Panc1 (cell line): ENCODE measurements at regions not wholly inside any gene's neighbourhood (a gene's known extent, or its start where the extent isn't known, plus 50 kb on each side); places are given as distances from the start of the nearest gene placed in this dataset.

Experiments
- ATAC-seq: fragments of 200-7000 bp; cut with Tn5 transposase; 2 replicates; pipeline ENCODE4 v1.9.1; 2020; ENCODE audit warnings: mild to moderate bottlenecking, moderate library complexity
- BruUV-seq: library from RNA; stranded (reverse); fragments of 400-500 nt; replicated peaks from 2 replicates; lab custom pipeline; 2021; lab: Mats Ljungman, UMichigan
- CTCF ChIA-PET: fragments of 300-600 bp; sonication (Branson Sonifier 250); formaldehyde crosslinking; loops from one replicate; lab custom pipeline; 2022; ENCODE audit warnings: antibody characterized with exemption; lab: Charles Lee
- POLR2A ChIA-PET: fragments of 300-600 bp; sonication (Branson Sonifier 250); formaldehyde crosslinking; loops from one replicate; lab custom pipeline; 2022; ENCODE audit warnings: antibody characterized with exemption; lab: Charles Lee
- DNase-seq: peaks from one replicate; pipeline ENCODE4 v3.0.0-alpha.2; 2010; ENCODE audit warnings: low read depth, low spot score
- H3K27ac ChIP-seq: 2 replicates; pipeline ENCODE4 v1.5.1; 2011; ENCODE audit warnings: mild to moderate bottlenecking, low read length, inconsistent platforms
- H3K27me3 ChIP-seq: fragments of 200-500 bp; sonication (Bioruptor generic); 2 replicates; pipeline ENCODE4 v1.6.0; 2014; ENCODE audit warnings: low read length, inconsistent platforms; ENCODE audit not compliant: control insufficient read depth, insufficient read depth
- H3K36me3 ChIP-seq: fragments of 200-500 bp; sonication (Bioruptor generic); 2 replicates; pipeline ENCODE4 v1.5.1; 2014; ENCODE audit warnings: inconsistent platforms, mild to moderate bottlenecking, low read length, moderate library complexity; ENCODE audit not compliant: control insufficient read depth, insufficient read depth
- H3K4me1 ChIP-seq: 2 replicates; pipeline ENCODE4 v1.5.1; 2011; ENCODE audit warnings: inconsistent platforms, mild to moderate bottlenecking, low read length, moderate library complexity; ENCODE audit not compliant: control insufficient read depth, insufficient read depth
- H3K4me3 ChIP-seq, 2 experiments: 2 replicates each; pipeline ENCODE4 v1.5.1; 2011 to 2012; ENCODE audit warnings: low read depth in 2 of 2, low read length in 2 of 2, mild to moderate bottlenecking in 2 of 2, inconsistent platforms in 1 of 2, moderate library complexity in 1 of 2
- H3K9me3 ChIP-seq: fragments of 200-500 bp; sonication (Bioruptor generic); 2 replicates; pipeline ENCODE4 v1.5.1; 2014; ENCODE audit warnings: low read depth, mild to moderate bottlenecking, inconsistent platforms, low read length, moderate library complexity; ENCODE audit not compliant: control insufficient read depth, insufficient read depth
- POLR2AphosphoS5 ChIP-seq: IDR thresholded peaks from 2 replicates; pipeline ENCODE4 v1.6.1; 2012; ENCODE audit warnings: mild to moderate bottlenecking, low read depth, low read length, moderate library complexity
- SIN3A ChIP-seq: IDR thresholded peaks from 2 replicates; pipeline ENCODE4 v1.6.1; 2012; ENCODE audit warnings: low read depth, mild to moderate bottlenecking, low read length, moderate library complexity, borderline replicate concordance; ENCODE audit not compliant: insufficient read depth
- TCF7L2 ChIP-seq: IDR thresholded peaks from 2 replicates; pipeline ENCODE4 v1.6.1; 2011; ENCODE audit warnings: mild to moderate bottlenecking, low read depth, low read length, inconsistent platforms
- in situ Hi-C: cut with HindIII; loops from 2 replicates; pipeline ENCODE4 v1.10.0; 2016; ENCODE audit warnings: low sequenced_read_pairs, low pct_unique_long_range_greater_than_20kb
- intact Hi-C: fragments of 100-400 bp; cut with micrococcal nuclease; formaldehyde crosslinking; loops from one replicate; pipeline ENCODE4 v1.10.0; 2022; ENCODE audit not compliant: unreplicated experiment
- TF ChIP-seq, protein P1 (sequence below): fragments of 450-650 bp; IDR thresholded peaks from 2 replicates; pipeline ENCODE4 v1.5.1; 2017; ENCODE audit warnings: mild to moderate bottlenecking
- TF ChIP-seq, protein P2 (sequence below), 2 experiments: IDR thresholded peaks; 2 replicates each; pipeline ENCODE4 v1.6.1; 2011 to 2012; ENCODE audit warnings: low read depth in 2 of 2, control low read depth in 1 of 2, low read length in 1 of 2, mild to moderate bottlenecking in 1 of 2, moderate library complexity in 1 of 2; ENCODE audit not compliant: insufficient read depth in 1 of 2

- in situ Hi-C loops = no loop called here
- BruUV-seq = no TSS peak
- H3K27me3 ChIP-seq = no peaks in the 10 kb centered on the region
- ATAC-seq (no peak), DNase-seq (no peak)
- TF ChIP-seq, protein P1, sequence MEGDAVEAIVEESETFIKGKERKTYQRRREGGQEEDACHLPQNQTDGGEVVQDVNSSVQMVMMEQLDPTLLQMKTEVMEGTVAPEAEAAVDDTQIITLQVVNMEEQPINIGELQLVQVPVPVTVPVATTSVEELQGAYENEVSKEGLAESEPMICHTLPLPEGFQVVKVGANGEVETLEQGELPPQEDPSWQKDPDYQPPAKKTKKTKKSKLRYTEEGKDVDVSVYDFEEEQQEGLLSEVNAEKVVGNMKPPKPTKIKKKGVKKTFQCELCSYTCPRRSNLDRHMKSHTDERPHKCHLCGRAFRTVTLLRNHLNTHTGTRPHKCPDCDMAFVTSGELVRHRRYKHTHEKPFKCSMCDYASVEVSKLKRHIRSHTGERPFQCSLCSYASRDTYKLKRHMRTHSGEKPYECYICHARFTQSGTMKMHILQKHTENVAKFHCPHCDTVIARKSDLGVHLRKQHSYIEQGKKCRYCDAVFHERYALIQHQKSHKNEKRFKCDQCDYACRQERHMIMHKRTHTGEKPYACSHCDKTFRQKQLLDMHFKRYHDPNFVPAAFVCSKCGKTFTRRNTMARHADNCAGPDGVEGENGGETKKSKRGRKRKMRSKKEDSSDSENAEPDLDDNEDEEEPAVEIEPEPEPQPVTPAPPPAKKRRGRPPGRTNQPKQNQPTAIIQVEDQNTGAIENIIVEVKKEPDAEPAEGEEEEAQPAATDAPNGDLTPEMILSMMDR = no peak
- TF ChIP-seq TCF7L2 (no peak), SIN3A (no peak), POLR2AphosphoS5 (no peak)
- TF ChIP-seq, protein P2, sequence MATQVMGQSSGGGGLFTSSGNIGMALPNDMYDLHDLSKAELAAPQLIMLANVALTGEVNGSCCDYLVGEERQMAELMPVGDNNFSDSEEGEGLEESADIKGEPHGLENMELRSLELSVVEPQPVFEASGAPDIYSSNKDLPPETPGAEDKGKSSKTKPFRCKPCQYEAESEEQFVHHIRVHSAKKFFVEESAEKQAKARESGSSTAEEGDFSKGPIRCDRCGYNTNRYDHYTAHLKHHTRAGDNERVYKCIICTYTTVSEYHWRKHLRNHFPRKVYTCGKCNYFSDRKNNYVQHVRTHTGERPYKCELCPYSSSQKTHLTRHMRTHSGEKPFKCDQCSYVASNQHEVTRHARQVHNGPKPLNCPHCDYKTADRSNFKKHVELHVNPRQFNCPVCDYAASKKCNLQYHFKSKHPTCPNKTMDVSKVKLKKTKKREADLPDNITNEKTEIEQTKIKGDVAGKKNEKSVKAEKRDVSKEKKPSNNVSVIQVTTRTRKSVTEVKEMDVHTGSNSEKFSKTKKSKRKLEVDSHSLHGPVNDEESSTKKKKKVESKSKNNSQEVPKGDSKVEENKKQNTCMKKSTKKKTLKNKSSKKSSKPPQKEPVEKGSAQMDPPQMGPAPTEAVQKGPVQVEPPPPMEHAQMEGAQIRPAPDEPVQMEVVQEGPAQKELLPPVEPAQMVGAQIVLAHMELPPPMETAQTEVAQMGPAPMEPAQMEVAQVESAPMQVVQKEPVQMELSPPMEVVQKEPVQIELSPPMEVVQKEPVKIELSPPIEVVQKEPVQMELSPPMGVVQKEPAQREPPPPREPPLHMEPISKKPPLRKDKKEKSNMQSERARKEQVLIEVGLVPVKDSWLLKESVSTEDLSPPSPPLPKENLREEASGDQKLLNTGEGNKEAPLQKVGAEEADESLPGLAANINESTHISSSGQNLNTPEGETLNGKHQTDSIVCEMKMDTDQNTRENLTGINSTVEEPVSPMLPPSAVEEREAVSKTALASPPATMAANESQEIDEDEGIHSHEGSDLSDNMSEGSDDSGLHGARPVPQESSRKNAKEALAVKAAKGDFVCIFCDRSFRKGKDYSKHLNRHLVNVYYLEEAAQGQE (IDR thresholded peaks at IDR 0.05; ENCODE audit: insufficient read depth in 1 of 2, low read depth in 2 of 2, low read length in 1 of 2) = no peak
- intact Hi-C loops = no loop called here
- no peak overlapping the region for H3K27ac ChIP-seq
- H3K4me3 ChIP-seq = no peak overlapping the region
- no peaks in the 10 kb centered on the region for H3K36me3 ChIP-seq
- no peaks in the 10 kb centered on the region for H3K4me1 ChIP-seq
- CTCF ChIA-PET = no interaction called here
- POLR2A ChIA-PET = no interaction called here
- no peaks in the 10 kb centered on the region for H3K9me3 ChIP-seq
Observed at GRCh38 chr12:93134175-93134890, 205.2 kb upstream of the EEA1 start.

- H3K4me3 ChIP-seq = no peak overlapping the region
- DNase-seq = no peak
- CTCF ChIA-PET = no interaction called here
- in situ Hi-C loops = no loop called here
- no peak for TF ChIP-seq TCF7L2
- no peak for TF ChIP-seq SIN3A
- TF ChIP-seq, protein P1 = no peak
- no peak for TF ChIP-seq POLR2AphosphoS5
- TF ChIP-seq, protein P2 (IDR thresholded peaks at IDR 0.05; ENCODE audit: insufficient read depth in 1 of 2, low read depth in 2 of 2, low read length in 1 of 2) = no peak
- intact Hi-C loops = no loop called here
- POLR2A ChIA-PET = no interaction called here
- no peak overlapping the region for H3K27ac ChIP-seq
- H3K4me1 ChIP-seq = no peaks in the 10 kb centered on the region
- ATAC-seq = no peak
- H3K27me3 ChIP-seq = no peaks in the 10 kb centered on the region
- H3K36me3 ChIP-seq = no peaks in the 10 kb centered on the region
- no TSS peak for BruUV-seq
- no peaks in the 10 kb centered on the region for H3K9me3 ChIP-seq
Observed at GRCh38 chr12:93134893-93135285, 205.8 kb upstream of the EEA1 start.
